ENCODE measurements at regions not wholly inside any gene's neighbourhood (a gene's known extent, or its start where the extent isn't known, plus 50 kb on each side); places are given as distances from the start of the nearest gene placed in this dataset.

GRCh38 chr2:8022908-8023640 is 658.8 kb upstream of the ID2 start:
- no peak for TF ChIP-seq HNRNPH1 (optimal IDR thresholded peaks at IDR 0.05; ENCODE audit: low read depth, low read length)
- no peak for TF ChIP-seq POU5F1 (IDR thresholded peaks at IDR 0.05; ENCODE audit: borderline replicate concordance, low read depth, low read length, partially characterized antibody)
- no peak for TF ChIP-seq KDM4B (IDR thresholded peaks at IDR 0.05; ENCODE audit: borderline replicate concordance in 2 of 2, low read depth in 1 of 2)
- no peak for TF ChIP-seq CTCF (IDR thresholded peaks at IDR 0.05 in 2 of 3, conservative IDR thresholded peaks at IDR 0.05 in 1 of 3; ENCODE audit: insufficient read depth in 2 of 3, low read depth in 1 of 3, low read length in 3 of 3)
- no peak for TF ChIP-seq SMARCA4 (IDR thresholded peaks at IDR 0.05)
- TF ChIP-seq POLR2A (conservative IDR thresholded peaks at IDR 0.05) = no peak
- TF ChIP-seq POLR2AphosphoS5 (IDR thresholded peaks at IDR 0.05; ENCODE audit: control insufficient read depth, insufficient read depth, low read depth, low read length) = no peak
- no peak for TF ChIP-seq RAD21 (CRISPR knock-in tag; conservative IDR thresholded peaks at IDR 0.05 in 1 of 2, IDR thresholded peaks at IDR 0.05 in 1 of 2)
- TF ChIP-seq TEAD4 (IDR thresholded peaks at IDR 0.05; ENCODE audit: low read length) = no peak
- no peak for TF ChIP-seq TEAD4 (CRISPR knock-in tag; IDR thresholded peaks at IDR 0.05; ENCODE audit: borderline replicate concordance)
- no peak for TF ChIP-seq GATA2 (CRISPR knock-in tag; IDR thresholded peaks at IDR 0.05)

Measured in K562 (cell line).